ENCODE measurements at regions not wholly inside any gene's neighbourhood (a gene's known extent, or its start where the extent isn't known, plus 50 kb on each side); places are given as distances from the start of the nearest gene placed in this dataset.

GRCh38 chr1:208465786-208466590, 221.8 kb upstream of the PLXNA2 start:
- Histone ChIP-seq H3K27ac (ENCODE audit: poor library complexity, severe bottlenecking) (no peak overlapping the region), H3K4me3 (ENCODE audit: severe bottlenecking) (no peak overlapping the region), H3K4me1 (ENCODE audit: insufficient read depth, poor library complexity, severe bottlenecking) (no peaks in the 10 kb centered on the region), H3K9me3 (ENCODE audit: severe bottlenecking) (no peaks in the 10 kb centered on the region), H3K36me3 (ENCODE audit: low read depth) (no peaks in the 10 kb centered on the region), H3K27me3 (ENCODE audit: insufficient read depth, poor library complexity, severe bottlenecking) (no peaks in the 10 kb centered on the region)
- TF ChIP-seq CTCF (IDR thresholded peaks at IDR 0.05; ENCODE audit: poor library complexity, severe bottlenecking) = no peak
- no peak for ATAC-seq (ENCODE audit: low read depth)
- DNase-seq (ENCODE audit: low spot score) = no peak

GRCh38 chr1:208467151-208467780, 223.1 kb upstream of the PLXNA2 start:
- ATAC-seq (ENCODE audit: low read depth) = no peak
- no peaks in the 10 kb centered on the region for H3K4me1 ChIP-seq (ENCODE audit: insufficient read depth, poor library complexity, severe bottlenecking)
- H3K9me3 ChIP-seq (ENCODE audit: severe bottlenecking) = no peaks in the 10 kb centered on the region

GRCh38 chr1:208475449-208475848, 231.3 kb upstream of the PLXNA2 start:
- Histone ChIP-seq H3K27me3 (ENCODE audit: insufficient read depth, poor library complexity, severe bottlenecking) (no peaks in the 10 kb centered on the region), H3K36me3 (ENCODE audit: low read depth) (no peaks in the 10 kb centered on the region), H3K4me1 (ENCODE audit: insufficient read depth, poor library complexity, severe bottlenecking) (no peaks in the 10 kb centered on the region), H3K4me3 (ENCODE audit: severe bottlenecking) (no peak overlapping the region), H3K9me3 (ENCODE audit: severe bottlenecking) (no peaks in the 10 kb centered on the region), H3K27ac (ENCODE audit: poor library complexity, severe bottlenecking) (no peak overlapping the region)
- ATAC-seq (ENCODE audit: low read depth) (peak; percentile 36; the same call in 1 of the 3 replicates), DNase-seq (ENCODE audit: low spot score) (no peak)
- TF ChIP-seq CTCF (IDR thresholded peaks at IDR 0.05; ENCODE audit: poor library complexity, severe bottlenecking) = no peak

More at GRCh38 chr1:208467151-208467780, 223.1 kb upstream of the PLXNA2 start:
- H3K27ac ChIP-seq (ENCODE audit: poor library complexity, severe bottlenecking) = no peak overlapping the region
- H3K36me3 ChIP-seq (ENCODE audit: low read depth) = no peaks in the 10 kb centered on the region
- H3K4me3 ChIP-seq (ENCODE audit: severe bottlenecking) = no peak overlapping the region
- no peak for DNase-seq (ENCODE audit: low spot score)
- H3K27me3 ChIP-seq (ENCODE audit: insufficient read depth, poor library complexity, severe bottlenecking) = no peaks in the 10 kb centered on the region
- no peak for TF ChIP-seq CTCF (IDR thresholded peaks at IDR 0.05; ENCODE audit: poor library complexity, severe bottlenecking)

GRCh38 chr1:208475951-208476845, 232.0 kb upstream of the PLXNA2 start:
- DNase-seq (ENCODE audit: low spot score) (no peak), ATAC-seq (ENCODE audit: low read depth) (no peak)
- H3K9me3 ChIP-seq (ENCODE audit: severe bottlenecking) = no peaks in the 10 kb centered on the region
- H3K36me3 ChIP-seq (ENCODE audit: low read depth) = no peaks in the 10 kb centered on the region
- H3K4me3 ChIP-seq (ENCODE audit: severe bottlenecking) = no peak overlapping the region
- TF ChIP-seq CTCF (IDR thresholded peaks at IDR 0.05; ENCODE audit: poor library complexity, severe bottlenecking) = no peak
- H3K27ac ChIP-seq (ENCODE audit: poor library complexity, severe bottlenecking) = no peak overlapping the region
- no peaks in the 10 kb centered on the region for H3K4me1 ChIP-seq (ENCODE audit: insufficient read depth, poor library complexity, severe bottlenecking)
- no peaks in the 10 kb centered on the region for H3K27me3 ChIP-seq (ENCODE audit: insufficient read depth, poor library complexity, severe bottlenecking)

Measured in RWPE2 (cell line).